Endothelial cell of umbilical vein (primary cell): ENCODE measurements at regions not wholly inside any gene's neighbourhood (a gene's known extent, or its start where the extent isn't known, plus 50 kb on each side); places are given as distances from the start of the nearest gene placed in this dataset.

Experiments
- BruUV-seq: library from RNA; stranded (reverse); fragments of 400-500 nt; replicated peaks from 2 replicates; lab custom pipeline; 2021; lab: Mats Ljungman, UMichigan
- CTCF ChIA-PET: fragments of 300-600, 350-600 bp; sonication (Branson Sonifier 250); formaldehyde crosslinking; loops from one replicate; lab custom pipeline; 2021; ENCODE audit warnings: antibody characterized with exemption, inconsistent platforms; lab: Charles Lee
- POLR2A ChIA-PET: fragments of 300-600, 350-600 bp; sonication (Branson Sonifier 250); formaldehyde crosslinking; loops from one replicate; lab custom pipeline; 2021; ENCODE audit warnings: antibody characterized with exemption, inconsistent platforms; lab: Charles Lee
- DNase-seq: peaks from one replicate; pipeline ENCODE4 v3.0.0-alpha.2; 2011; ENCODE audit warnings: low read depth, low spot score
- FAIRE-seq: peaks from 2 replicates; lab custom pipeline; 2011; peaks lifted over from hg19 to GRCh38; lab: Jason Lieb, UNC
- H2AFZ ChIP-seq: 2 replicates; pipeline ENCODE4 v1.6.0; 2012; ENCODE audit warnings: low read depth, low read length, control low read depth, inconsistent platforms
- H3K27ac ChIP-seq: 2 replicates; pipeline ENCODE4 v1.5.1; 2011; ENCODE audit warnings: low read depth, mild to moderate bottlenecking, control low read depth, low read length, moderate library complexity; ENCODE audit not compliant: insufficient read depth
- H3K27me3 ChIP-seq, 2 experiments: 2 replicates each; pipeline versions ENCODE4 v1.6.0 to v1.6.1; 2011; ENCODE audit warnings: low read length in 2 of 2, mixed read lengths in 1 of 2; ENCODE audit not compliant: control insufficient read depth in 2 of 2, insufficient read depth in 2 of 2
- H3K36me3 ChIP-seq, 2 experiments: 2 replicates in 1 of 2; 3 replicates in 1 of 2; pipeline ENCODE4 v1.5.1; 2011; ENCODE audit warnings: low read length in 2 of 2, mild to moderate bottlenecking in 1 of 2, moderate library complexity in 1 of 2; ENCODE audit not compliant: control insufficient read depth in 2 of 2, insufficient read depth in 2 of 2; ENCODE audit errors: extremely low read depth in 1 of 2
- H3K4me1 ChIP-seq: 3 replicates; pipeline ENCODE4 v1.5.1; 2011; ENCODE audit warnings: mild to moderate bottlenecking, low read length; ENCODE audit not compliant: control insufficient read depth, insufficient read depth; ENCODE audit errors: extremely low read depth
- H3K4me2 ChIP-seq: 2 replicates; pipeline ENCODE4 v1.6.1; 2011; ENCODE audit warnings: low read length, control low read depth, mixed read lengths; ENCODE audit not compliant: insufficient read depth
- H3K4me3 ChIP-seq, 3 experiments: fragments of 200-600 bp in 1 of 3; sonication (generic), shearing (Covaris generic) in 1 of 3; replicated peaks in 1 of 3; 2 replicates each; pipeline ENCODE4 v1.5.1; 2011 to 2016; ENCODE audit warnings: control low read depth in 3 of 3, low read length in 3 of 3, mild to moderate bottlenecking in 2 of 3, inconsistent platforms in 1 of 3, low read depth in 1 of 3, moderate library complexity in 1 of 3; ENCODE audit not compliant: insufficient read depth in 1 of 3
- H3K79me2 ChIP-seq: 2 replicates; pipeline ENCODE4 v1.6.0; 2012; ENCODE audit warnings: low read length, inconsistent platforms; ENCODE audit not compliant: control insufficient read depth, insufficient read depth
- H3K9ac ChIP-seq: replicated peaks from 2 replicates; pipeline ENCODE3; 2011; ENCODE audit warnings: low read length, control low read depth; ENCODE audit not compliant: insufficient read depth; ENCODE audit errors: extremely low read depth
- H3K9me1 ChIP-seq: replicated peaks from 3 replicates; pipeline ENCODE4 v1.6.0; 2011; ENCODE audit warnings: mild to moderate bottlenecking, low read length; ENCODE audit not compliant: control insufficient read depth, insufficient read depth; ENCODE audit errors: extremely low read depth
- H3K9me3 ChIP-seq: replicated peaks from 2 replicates; pipeline ENCODE4 v1.5.1; 2012; ENCODE audit warnings: low read length, inconsistent platforms; ENCODE audit not compliant: control insufficient read depth, insufficient read depth
- H4K20me1 ChIP-seq: replicated peaks from 2 replicates; pipeline ENCODE3; 2011; ENCODE audit warnings: mild to moderate bottlenecking, low read length; ENCODE audit not compliant: control insufficient read depth, insufficient read depth; ENCODE audit errors: extremely low read depth
- EZH2 ChIP-seq: IDR thresholded peaks from 2 replicates; pipeline ENCODE4 v1.6.1; 2012; ENCODE audit warnings: borderline replicate concordance, low read depth, mild to moderate bottlenecking, moderate library complexity, low read length, inconsistent platforms; ENCODE audit not compliant: severe bottlenecking
- FOS ChIP-seq: IDR thresholded peaks from 2 replicates; pipeline ENCODE4 v1.6.1; 2011; ENCODE audit warnings: mild to moderate bottlenecking, low read length, moderate library complexity, borderline replicate concordance; ENCODE audit not compliant: insufficient read depth
- GATA2 ChIP-seq: IDR thresholded peaks from 2 replicates; pipeline ENCODE4 v1.7.0; 2011; ENCODE audit warnings: low read depth, mild to moderate bottlenecking, moderate library complexity, mixed read lengths, low read length; ENCODE audit not compliant: insufficient read length, insufficient read depth
- JUN ChIP-seq: IDR thresholded peaks from 2 replicates; pipeline ENCODE4 v1.6.1; 2011; ENCODE audit warnings: borderline replicate concordance, low read depth; ENCODE audit not compliant: insufficient read length, insufficient read depth
- MYC ChIP-seq: IDR thresholded peaks from one replicate; pipeline ENCODE4 v1.6.1; 2011; ENCODE audit warnings: mild to moderate bottlenecking, low read depth, low read length
- POLR2A ChIP-seq: IDR thresholded peaks from 2 replicates; pipeline ENCODE4 v1.6.1; 2012; ENCODE audit warnings: low read depth, mild to moderate bottlenecking, control low read depth, low read length
- POLR2AphosphoS5 ChIP-seq: IDR thresholded peaks from 2 replicates; pipeline ENCODE4 v1.6.1; 2012; ENCODE audit warnings: low read depth, mild to moderate bottlenecking, control low read depth, low read length, moderate library complexity; ENCODE audit not compliant: insufficient read depth
- dilution Hi-C: fragments of 300-500 bp; cut with MboI; formaldehyde crosslinking; loops from one replicate; pipeline ENCODE4 v1.15.0; 2019; ENCODE audit warnings: low sequenced_read_pairs; ENCODE audit not compliant: extremely low pct_ligation_motif_present
- intact Hi-C: fragments of 100-400 bp; cut with micrococcal nuclease; formaldehyde crosslinking; loops from one replicate; pipeline ENCODE4 v1.10.0; 2022
- TF ChIP-seq, protein P1 (sequence below), 2 donors: IDR thresholded peaks; 1 replicate in 1 of 2; 2 replicates in 1 of 2; pipeline ENCODE4 v1.5.1; 2011; ENCODE audit warnings: low read length in 2 of 2, mild to moderate bottlenecking in 2 of 2, moderate library complexity in 2 of 2, control low read depth in 1 of 2, inconsistent platforms in 1 of 2, low read depth in 1 of 2; ENCODE audit not compliant: insufficient read depth in 1 of 2; ENCODE audit errors: extremely low read depth in 1 of 2
- TF ChIP-seq, protein P2 (sequence below): IDR thresholded peaks from 2 replicates; pipeline ENCODE4 v1.6.1; 2011; ENCODE audit not compliant: insufficient read depth, insufficient read length

DNA sequence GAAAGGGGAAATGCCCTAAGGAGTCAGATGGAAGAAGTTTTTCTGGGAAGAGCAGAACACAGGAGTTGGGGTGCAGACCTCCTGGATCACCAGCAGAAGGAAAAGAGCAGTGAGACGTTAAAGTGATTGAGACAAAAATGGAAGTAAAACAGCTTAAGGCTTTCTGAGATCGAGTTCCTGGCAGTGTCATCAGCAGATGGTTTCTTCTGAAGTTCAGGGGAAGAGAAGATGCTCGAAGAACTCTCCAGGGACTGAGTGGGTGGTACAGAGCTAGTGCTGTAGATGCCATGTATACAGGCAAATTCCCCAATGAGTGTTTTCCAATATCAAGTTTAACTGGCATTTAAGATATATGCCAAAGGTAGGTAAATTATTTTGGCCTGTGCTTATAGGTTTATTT lies 272.2 kb upstream of the KLF12 start:
- TF ChIP-seq JUN (no peak), POLR2AphosphoS5 (no peak), GATA2 (no peak), FOS (no peak), POLR2A (no peak), MYC (no peak), EZH2 (no peak)
- TF ChIP-seq, protein P1, sequence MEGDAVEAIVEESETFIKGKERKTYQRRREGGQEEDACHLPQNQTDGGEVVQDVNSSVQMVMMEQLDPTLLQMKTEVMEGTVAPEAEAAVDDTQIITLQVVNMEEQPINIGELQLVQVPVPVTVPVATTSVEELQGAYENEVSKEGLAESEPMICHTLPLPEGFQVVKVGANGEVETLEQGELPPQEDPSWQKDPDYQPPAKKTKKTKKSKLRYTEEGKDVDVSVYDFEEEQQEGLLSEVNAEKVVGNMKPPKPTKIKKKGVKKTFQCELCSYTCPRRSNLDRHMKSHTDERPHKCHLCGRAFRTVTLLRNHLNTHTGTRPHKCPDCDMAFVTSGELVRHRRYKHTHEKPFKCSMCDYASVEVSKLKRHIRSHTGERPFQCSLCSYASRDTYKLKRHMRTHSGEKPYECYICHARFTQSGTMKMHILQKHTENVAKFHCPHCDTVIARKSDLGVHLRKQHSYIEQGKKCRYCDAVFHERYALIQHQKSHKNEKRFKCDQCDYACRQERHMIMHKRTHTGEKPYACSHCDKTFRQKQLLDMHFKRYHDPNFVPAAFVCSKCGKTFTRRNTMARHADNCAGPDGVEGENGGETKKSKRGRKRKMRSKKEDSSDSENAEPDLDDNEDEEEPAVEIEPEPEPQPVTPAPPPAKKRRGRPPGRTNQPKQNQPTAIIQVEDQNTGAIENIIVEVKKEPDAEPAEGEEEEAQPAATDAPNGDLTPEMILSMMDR (IDR thresholded peaks at IDR 0.05; ENCODE audit: extremely low read depth in 1 of 2, insufficient read depth in 1 of 2, low read depth in 1 of 2, low read length in 2 of 2), result no peak
- TF ChIP-seq, protein P2, sequence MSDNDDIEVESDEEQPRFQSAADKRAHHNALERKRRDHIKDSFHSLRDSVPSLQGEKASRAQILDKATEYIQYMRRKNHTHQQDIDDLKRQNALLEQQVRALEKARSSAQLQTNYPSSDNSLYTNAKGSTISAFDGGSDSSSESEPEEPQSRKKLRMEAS, result no peak
- DNase-seq (no peak), FAIRE-seq (no peak)
- H3K79me2 ChIP-seq, result no peaks in the 10 kb centered on the region
- H3K9ac ChIP-seq, result no peak overlapping the region
- intact Hi-C loops (no loop called here), dilution Hi-C loops (no loop called here)
- ChIA-PET POLR2A (no interaction called here), CTCF (no interaction called here)
- no peaks in the 10 kb centered on the region for H3K36me3 ChIP-seq
- BruUV-seq, result no TSS peak
- no peaks in the 10 kb centered on the region for H3K9me1 ChIP-seq
- no peak overlapping the region for H3K27ac ChIP-seq
- H4K20me1 ChIP-seq, result no peaks in the 10 kb centered on the region
- no peak overlapping the region for H3K4me2 ChIP-seq
- H3K4me3 ChIP-seq, result no peak overlapping the region
- no peaks in the 10 kb centered on the region for H3K4me1 ChIP-seq
- no peak overlapping the region for H2AFZ ChIP-seq
- no peaks in the 10 kb centered on the region for H3K9me3 ChIP-seq
- H3K27me3 ChIP-seq, result no peaks in the 10 kb centered on the region
